ENCODE measurements at regions not wholly inside any gene's neighbourhood (a gene's known extent, or its start where the extent isn't known, plus 50 kb on each side); places are given as distances from the start of the nearest gene placed in this dataset.
"Not testable (repeated sequence)": the region's sequence is repeated elsewhere in the genome, so short reads cannot be mapped to it uniquely, and the experiment has no call there.

DNA sequence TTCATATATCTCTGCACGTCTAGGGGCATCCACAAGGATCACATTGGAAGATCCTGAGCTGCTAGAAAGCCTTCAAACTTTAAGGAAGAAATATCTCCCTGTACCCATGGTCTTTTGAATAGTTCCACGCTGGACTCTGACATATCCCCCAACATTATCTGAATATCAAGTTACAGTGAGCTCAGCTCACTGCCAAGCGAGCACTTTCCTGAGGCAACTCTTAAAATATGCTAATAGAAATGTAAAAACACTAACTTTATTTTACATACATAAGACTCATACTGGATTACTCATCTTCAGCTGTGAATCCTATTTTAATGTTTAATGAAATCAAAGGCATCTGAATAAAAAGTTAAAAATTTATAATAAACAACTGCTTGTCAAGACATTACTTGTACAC lies 420.2 kb upstream of the CCDC54 start:
- DNase-seq, result no peak

DNA sequence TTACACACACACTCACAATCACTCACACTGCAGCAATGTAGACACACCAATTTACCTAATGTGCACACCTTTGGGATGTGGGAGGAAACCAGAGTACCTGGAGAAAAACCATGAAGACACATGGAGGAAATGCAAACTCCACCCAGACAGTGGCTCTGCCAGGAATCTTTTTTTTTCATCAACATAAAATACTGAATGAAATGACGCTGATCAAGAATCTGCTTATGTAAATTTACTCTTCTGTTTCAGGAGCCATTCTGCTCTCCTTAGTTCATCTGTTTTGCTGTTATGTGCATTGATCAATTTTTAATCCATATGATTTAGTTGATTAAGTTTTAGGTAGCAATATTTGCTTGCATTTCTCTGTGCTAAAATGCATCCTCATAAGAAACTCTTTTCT lies 414.2 kb upstream of the CCDC54 start:
- DNase-seq, result no peak

DNA sequence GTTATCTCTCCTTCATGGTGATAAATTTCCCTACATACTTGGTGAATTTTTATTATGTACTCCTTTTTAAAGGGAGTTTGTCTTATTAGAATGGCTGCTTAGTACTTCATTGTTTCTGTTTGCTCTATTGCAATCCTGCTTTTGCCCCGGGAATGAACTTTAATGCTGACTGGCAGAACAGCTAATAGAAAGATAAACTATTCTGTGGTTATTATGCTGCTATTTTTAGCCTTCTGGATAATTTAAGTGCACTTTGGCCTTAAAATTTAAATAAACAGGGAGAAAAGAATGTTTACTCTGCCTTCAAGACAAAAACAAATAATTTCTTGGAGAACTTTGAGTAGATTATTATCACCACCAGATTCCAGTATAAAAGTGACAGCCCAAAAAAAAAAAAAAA lies 413.8 kb upstream of the CCDC54 start:
- DNase-seq, result no peak

DNA sequence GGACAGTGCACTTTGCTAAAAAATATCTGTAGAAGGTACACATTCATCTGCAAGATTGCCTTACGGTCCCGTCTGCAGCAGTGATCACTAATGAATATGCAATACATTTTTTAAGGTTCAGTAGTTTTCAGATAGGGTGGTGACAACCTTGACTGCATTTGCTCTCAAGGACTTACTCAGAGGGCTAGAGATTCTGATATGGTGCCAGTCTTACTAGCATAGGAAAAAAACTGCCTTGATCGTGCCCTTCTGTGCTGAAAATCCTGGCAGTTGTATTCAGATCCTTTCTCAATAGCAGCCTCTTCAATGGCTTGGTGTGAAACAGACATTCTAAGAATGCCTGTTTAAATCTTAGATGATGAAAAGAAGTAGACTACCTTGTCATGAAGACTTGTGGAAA lies 411.9 kb upstream of the CCDC54 start:
- no peak for DNase-seq

DNA sequence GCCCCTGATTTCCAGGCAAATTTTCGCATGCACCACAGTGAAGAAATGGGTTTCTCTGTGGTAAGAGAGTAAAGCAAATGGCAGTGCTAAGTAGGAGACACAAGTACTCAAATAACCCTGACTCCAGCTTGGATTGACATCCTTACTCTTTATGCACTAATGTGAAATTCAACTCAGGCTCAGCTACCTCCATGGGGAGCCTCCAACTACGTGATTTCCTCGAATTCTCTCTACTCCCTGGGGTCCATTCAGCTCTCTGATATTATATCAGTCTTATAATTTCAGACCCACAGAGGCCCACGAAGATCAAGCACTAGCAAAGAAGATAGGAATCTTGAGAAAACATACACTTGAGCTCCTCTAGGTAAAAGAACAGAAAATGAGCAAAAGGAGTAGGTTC lies 407.6 kb upstream of the CCDC54 start:
- DNase-seq, result no peak

DNA sequence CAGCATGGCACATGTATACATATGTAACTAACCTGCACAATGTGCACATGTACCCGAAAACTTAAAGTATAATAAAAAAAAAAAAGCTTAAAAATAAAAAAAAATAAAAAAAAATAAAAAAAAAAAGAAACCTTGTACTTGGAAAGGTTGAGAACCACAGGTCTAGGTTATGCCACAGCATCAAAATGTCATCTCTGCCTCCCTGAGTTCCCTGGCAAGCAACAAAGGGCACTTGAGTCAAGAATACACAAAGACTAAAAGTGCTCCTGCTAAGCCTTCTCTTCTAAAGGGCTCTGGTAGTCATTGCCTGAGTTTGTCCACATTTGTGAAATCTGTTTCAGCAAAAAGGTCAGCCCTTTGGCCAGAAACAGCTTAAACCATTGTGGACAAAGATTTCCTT lies 395.8 kb upstream of the CCDC54 start:
- no peak for DNase-seq

DNA sequence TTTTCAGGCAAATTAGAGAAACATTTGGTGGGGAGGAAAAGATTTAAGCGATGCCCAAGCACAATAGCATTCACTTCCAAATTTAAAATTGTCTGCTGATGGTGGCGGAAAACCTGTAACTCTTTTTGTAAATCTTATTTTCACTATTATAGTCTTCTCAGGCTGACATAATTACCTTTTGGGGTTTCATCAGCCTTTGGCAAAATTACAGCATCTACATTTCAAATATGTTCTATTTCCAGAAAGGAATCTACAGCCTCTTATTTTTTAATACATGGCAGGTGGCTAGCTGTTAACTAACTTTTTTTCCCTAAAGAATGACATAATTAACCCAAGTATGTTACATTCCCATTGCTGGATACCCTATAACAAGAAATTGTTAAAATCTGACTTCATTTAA lies 391.5 kb upstream of the CCDC54 start:
- no peak for DNase-seq

DNA sequence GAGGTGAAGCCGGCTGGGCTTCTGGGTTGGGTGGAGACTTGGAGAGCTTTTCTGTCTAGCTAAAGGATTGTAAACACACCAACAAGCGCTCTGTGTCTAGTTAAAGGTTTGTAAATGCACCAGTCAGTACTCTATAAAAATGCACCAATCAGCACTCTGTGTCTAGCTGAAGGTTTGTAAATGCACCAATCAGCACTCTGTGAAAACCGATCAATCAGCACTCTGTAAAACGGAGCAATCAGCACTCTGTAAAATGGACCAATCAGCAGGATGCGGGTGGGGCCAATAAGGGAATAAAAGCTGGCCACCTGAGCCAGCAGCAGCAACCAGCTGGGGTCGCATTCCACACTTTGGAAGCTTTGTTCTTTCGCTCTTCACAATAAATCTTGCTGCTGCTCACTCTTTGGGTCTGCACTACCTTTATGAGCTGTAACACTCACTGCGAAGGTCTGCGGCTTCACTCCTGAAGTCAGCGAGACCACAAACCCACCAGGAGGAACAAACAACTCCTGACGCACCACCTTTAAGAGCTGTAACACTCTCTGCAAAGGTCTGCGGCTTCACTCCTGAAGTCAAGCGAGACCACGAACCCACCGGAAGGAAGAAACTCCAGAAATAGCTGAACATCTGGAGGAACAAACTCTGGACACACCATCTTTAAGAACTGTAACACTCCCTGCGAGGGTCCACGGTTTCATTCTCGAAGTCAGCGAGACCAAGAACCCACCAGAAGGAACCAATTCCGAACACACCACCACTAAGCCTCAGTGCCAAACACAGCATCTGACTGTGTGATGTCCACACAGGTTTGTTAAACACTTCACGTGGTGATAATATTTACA lies 378.2 kb upstream of the CCDC54 start:
- DNase-seq, result not testable (repeated sequence)

DNA sequence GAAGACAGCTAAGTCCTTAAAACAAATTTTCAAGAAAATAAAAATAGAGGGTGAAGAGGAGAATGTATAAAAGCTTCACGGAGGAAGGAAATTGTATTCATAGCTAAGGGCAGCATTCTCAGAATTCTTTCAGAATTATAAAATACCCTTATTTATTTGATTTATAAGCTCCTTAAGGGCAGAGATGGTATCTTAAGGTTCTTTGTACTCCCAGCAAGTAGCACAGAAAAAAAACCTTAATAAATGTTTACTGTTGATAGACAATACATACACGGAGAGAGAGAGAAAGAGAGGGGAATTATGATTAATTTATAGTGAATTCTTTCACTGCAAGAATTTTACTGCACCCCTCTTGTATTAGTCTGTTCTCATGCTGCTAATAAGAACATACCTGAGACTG lies 375.6 kb upstream of the CCDC54 start:
- no peak for DNase-seq

DNA sequence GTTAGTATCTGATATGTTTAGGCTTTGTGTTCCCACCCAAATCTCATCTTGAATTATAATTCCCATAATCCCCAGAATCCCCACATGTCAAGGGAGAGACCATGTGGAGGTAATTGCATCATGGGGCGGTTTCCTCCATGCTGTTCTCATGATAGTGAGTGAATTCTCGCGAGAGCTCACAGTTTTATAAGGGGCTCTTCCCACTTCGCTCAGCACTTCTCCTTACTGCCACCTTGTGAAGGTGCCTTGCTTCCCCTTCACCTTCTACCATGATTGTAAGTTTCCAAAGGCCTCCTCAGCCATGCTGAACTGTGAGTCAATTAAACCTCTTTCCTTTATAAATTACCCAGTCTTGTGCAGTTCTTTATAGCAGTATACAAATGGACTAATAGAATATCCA lies 371.9 kb upstream of the CCDC54 start:
- not testable (repeated sequence) for DNase-seq

DNA sequence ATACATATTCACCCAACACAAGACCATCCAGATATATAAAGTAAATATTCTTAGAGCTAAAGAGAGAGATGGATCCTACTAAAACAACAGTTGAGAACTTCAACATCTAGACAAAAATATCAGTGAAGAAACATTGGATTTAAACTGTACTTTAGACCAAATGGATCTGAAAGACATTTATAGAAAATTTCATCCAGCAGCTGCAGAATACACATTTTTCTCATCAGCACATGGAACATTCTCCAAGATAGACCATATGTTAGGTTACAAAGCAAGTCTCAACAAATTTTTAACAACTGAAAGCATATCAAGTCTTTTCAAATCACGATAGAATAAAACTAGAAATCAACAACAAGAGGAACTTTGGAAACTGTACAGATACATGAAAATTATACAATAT lies 369.0 kb upstream of the CCDC54 start:
- no peak for DNase-seq

DNA sequence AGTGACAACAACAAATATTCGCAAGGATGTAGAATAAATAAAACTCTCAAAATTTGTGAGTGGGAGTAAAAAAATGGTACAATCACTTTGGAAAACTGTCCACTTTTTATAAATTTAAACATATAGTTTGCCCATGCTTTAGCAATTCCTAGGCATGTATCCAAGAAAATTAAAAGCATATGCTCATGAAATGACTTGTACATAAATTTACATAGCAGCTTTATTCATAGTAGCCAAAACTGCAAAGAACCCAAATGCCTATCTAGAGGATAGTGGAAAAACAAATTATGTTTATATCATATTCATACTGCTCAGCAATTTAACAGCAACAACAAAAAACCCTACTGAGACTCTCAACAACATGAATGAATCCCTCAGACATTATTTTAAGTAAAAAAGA lies 363.6 kb upstream of the CCDC54 start:
- no peak for DNase-seq

DNA sequence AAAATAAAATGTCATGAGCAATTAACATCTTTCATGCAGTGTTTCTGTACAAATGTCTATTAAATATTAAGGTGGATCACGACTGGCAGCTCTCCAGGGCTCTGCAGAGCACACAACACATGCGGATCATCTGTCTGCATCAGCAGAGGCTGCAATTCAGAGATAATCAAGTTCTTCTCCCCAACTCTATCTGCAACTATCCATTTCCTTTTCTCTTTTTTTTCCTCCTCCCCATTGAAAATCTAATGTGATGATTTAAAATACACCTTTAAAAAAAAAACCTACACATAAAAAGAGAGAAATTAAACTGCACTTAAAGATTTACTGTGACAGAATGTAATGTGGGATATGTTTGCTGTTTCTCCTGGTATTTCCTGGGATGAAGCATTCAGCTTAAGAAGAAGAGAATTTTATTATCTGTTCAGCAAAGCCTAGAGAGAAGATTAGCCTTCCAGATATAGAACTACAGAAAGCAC lies 352.6 kb upstream of the CCDC54 start:
- no peak for DNase-seq

DNA sequence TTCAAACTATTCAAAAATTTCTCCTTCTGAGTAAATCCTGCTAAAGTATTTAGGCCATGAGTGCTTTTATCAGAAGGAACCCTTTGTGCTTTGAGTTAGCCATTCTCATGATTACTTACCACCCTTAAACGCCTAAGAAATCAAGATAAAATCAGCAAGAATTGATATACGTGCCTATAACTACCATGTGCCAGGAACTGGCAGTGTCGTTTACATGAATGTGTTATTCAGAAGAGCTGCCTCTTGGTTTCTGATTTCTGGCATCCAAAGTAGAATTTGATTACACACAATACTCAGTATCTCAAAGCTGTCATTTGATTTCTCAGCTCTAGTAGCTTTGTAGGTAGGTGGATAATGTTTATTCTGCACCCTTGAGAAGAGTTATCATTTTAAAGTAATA lies 351.3 kb upstream of the CCDC54 start:
- no peak for DNase-seq

DNA sequence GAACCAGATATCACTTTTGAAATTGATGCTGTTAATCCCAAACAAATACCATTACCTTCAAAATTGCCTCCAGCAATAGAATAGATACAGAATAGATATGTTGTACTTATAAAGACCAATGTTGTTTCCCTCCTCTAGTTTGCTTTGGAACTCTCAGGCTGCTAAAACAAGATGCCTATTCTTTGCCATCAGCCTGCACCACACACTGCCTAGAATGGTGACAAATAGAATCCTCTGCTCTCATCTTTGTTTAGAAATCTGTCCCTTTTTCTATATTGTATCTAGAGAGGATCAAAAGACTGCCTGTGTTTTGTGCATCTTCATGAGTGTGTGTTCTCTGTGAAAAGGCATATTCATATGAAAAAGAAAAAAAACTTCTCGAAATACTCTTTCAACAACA lies 349.2 kb upstream of the CCDC54 start:
- no peak for DNase-seq

DNA sequence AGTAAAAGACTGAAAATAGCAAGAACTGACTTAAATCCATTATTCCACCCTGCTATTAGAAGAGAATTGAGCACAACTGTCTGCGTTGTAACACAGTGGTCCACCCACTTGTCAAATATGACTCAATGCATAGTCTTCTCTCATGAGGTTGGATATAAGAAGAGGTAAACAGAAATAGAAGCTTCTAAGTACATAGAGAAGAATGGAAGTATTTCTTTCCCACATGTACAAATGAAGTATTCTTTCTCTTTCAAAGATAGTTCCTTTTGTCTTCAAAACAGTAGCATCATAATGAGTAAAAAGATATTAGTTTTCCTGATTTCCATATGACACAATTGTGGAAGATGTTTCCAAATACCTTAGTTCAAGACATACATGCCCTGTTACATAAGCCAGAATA lies 348.6 kb upstream of the CCDC54 start:
- no peak for DNase-seq

DNA sequence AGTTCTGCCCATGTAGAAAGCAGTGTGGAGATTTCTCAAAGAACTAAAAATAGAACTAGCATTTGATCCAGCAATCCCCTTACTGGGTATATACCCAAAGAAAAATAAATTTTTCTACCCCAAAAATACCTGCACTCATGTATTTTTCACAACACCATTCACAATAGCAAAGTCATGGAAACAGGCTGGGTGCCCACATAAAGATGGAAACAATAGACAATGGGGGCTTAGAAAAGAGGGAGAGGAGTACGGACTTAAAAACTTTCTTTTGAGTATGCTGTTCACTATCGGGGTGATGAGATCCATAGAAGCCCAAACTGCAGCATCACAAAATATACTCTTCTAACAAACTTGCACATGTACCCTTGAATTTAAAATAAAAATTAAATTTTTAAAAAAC lies 345.1 kb upstream of the CCDC54 start:
- DNase-seq, result no peak

DNA sequence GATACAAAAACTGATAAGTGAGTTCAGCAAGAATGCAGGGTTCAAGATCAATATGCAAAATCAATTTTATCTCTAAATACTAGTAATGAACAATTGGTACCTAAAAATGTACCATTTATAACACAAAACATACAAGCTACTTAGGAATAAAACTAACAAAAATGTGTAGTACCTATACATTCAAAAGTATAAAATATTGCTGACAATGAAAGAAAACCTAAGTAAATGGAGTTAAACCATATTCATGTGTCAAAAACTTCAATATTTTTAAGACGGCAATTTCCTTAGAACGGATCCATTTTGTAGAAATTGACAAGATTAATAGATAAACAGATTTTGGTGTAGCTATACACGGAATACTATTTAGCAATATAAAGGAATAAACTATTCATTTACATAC lies 343.1 kb upstream of the CCDC54 start:
- DNase-seq, result no peak

DNA sequence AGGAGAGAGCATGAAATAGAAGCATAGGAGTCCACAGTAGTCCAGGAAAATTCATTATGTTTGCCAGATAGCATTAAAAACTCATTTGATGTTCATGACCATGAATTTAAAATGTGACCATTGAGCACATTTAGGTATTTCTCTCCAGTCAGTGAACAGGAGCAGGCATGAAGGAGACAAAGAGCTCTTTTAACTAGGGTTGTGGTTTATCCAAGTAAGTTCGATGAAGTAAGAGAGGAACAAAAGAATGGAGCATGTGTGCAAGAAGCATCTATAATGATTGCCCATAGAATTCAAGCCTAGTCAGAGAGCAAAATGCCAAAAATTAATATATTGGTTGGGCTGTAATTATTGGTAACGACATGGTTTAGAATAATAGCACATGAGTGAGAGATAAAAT lies 342.1 kb upstream of the CCDC54 start:
- DNase-seq, result no peak

DNA sequence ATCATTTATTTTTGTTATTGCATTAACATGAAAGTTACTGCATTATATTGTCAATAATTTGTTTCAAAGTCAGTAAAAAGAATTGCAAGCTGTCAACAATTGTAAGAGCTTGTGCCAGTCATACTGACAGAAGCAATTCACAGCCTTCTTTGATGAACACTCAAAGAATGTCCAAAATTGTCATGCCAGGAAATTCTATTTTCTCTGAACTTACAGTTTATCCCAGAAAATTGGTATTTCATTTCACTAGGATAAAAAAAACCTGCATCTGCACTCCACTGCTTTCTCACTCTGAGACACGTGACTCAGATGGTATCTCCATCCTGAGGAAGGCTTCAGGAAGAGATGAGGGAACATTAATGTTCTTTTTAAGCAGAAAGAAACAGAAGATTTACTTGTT lies 332.6 kb upstream of the CCDC54 start:
- no peak for DNase-seq

DNA sequence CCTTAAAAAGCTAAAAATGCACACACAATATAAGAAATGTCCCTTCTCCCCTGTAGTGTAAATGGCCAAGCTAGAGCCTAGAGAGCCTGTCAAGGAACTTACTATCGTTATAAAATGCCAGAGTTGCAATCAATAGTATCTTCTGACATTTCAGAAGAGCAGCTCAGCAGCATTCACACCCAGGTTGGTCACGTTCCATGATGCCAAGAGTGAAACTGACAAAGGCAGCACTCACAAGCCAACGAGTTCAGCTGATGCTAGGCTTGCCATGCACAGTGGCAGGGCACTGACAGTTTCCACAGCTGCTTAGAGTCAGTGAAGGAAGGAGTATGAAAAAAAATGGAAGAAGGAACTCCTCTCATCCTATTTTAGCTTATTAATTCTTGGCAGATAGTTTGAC lies 331.4 kb upstream of the CCDC54 start:
- DNase-seq, result no peak

DNA sequence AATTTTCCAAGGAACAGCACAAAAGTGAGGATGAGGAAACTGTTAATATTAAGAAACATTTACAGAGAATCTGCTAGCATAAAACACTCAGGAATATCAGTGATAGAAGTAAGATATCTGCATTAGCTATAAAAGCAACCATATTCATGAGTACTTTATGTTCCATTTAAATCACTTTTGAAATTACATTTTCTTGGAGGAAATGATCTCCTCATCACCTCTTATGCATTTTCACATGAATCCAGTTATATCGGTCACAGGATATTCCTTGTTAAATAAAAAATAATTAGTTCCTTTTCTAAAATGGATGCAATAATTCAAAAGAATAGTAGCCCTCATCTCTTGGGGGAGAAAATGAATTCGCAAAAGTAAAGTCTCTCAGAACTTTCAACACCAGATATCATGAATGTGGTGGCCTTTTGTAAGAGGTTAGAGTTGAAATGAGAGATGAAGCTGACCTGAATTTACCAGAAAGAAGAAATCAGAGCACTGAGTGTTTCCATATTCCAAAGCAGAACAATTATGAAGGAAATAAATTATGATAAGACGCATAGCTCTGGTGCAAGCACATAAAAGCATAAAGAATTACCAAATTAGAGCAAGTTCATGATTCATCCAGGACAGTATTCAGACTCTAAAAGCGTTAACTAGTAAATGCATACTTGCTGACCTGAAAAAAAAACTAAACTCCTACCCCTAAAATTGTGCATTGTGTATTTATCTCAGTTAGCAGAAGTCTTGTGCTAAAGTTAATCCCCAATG lies 321.9 kb upstream of the CCDC54 start:
- DNase-seq, result no peak

DNA sequence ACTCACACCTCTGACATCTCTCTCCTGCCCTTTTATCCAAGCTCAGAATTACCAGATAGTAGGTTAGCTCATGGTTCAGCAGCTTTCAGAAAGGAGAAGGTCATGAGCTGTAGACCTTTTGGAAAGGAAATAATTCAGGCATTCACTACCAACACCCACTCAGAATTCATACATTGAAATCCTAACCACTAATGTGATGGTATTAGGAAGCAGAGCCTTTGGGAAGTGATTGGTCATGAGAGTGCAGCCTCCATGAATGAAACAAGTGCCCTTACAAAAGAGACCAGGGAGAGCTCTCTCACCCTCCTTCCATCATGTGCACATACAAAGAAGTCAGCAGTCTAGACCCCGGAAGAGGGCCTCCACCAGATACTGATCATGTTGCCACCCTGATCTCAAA lies 315.8 kb upstream of the CCDC54 start:
- no peak for DNase-seq

DNA sequence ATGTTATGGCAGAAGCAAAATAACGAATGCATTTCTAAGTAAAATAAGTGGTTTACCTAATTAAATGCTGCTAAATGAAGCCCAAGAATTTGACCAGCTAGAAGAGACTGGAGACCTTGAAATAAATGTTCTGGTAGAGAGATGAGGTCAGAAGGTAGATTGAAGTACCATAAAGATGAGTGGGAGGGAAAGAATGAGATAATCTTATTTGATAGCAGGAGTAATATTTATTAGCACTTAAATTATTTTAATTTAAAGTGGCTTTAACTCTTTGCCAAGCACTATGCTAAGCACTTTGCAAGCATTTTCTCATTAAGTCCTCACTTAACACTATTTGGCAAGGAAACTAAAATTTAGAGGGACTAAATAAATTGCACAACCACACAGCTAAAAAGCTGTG lies 314.9 kb upstream of the CCDC54 start:
- DNase-seq, result no peak

DNA sequence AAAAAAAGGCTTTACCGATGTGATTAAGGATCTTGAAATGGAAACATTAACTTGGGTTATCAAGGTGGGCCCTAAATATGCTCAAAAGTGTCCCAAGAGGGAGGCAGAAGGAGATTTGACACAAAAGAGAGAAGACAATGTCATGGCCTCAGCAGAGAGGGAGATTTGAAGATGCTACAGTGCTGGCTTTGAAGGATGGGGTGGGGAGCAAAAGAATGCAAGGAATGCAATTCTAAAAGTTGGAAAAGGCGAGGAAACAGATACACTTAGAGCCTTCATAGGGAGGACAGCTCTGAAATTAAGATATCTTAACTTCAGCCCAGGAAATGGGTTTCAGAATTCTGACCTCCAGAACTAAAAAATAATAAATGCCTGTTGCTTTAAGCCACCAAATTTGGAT lies 314.5 kb upstream of the CCDC54 start:
- DNase-seq, result no peak

Measured in NCI-H146 (cell line).